AG10803 (cell line): ENCODE measurements at regions not wholly inside any gene's neighbourhood (a gene's known extent, or its start where the extent isn't known, plus 50 kb on each side); places are given as distances from the start of the nearest gene placed in this dataset.

Source experiments
- DNase-seq: peaks from one replicate; pipeline ENCODE4 v3.0.0; 2010; ENCODE audit warnings: low read depth
- H3K4me3 ChIP-seq: 2 replicates; pipeline ENCODE4 v1.5.1; 2011; ENCODE audit warnings: mild to moderate bottlenecking, low read length, control low read depth
- TF ChIP-seq, protein P1 (sequence below): conservative IDR thresholded peaks from 2 replicates; pipeline ENCODE4 v1.5.1; 2011; ENCODE audit warnings: mild to moderate bottlenecking, low read length, control low read depth, inconsistent platforms

DNA sequence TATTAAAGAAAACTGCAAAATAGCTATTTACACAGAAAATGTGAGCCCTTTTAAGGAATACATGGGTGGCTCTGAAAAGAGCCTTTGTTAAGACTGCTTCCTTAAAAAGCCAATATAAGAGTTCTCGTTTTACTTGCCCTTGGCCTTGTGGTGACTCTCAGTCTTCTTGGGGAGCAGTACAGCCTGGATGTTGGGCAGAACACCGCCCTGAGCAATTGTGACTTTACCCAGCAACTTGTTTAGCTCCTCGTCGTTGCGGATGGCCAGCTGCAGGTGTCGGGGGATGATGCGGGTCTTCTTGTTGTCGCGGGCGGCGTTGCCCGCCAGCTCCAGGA is 111.5 kb downstream of the HFE start:
- DNase-seq, result no peak
- TF ChIP-seq, protein P1, sequence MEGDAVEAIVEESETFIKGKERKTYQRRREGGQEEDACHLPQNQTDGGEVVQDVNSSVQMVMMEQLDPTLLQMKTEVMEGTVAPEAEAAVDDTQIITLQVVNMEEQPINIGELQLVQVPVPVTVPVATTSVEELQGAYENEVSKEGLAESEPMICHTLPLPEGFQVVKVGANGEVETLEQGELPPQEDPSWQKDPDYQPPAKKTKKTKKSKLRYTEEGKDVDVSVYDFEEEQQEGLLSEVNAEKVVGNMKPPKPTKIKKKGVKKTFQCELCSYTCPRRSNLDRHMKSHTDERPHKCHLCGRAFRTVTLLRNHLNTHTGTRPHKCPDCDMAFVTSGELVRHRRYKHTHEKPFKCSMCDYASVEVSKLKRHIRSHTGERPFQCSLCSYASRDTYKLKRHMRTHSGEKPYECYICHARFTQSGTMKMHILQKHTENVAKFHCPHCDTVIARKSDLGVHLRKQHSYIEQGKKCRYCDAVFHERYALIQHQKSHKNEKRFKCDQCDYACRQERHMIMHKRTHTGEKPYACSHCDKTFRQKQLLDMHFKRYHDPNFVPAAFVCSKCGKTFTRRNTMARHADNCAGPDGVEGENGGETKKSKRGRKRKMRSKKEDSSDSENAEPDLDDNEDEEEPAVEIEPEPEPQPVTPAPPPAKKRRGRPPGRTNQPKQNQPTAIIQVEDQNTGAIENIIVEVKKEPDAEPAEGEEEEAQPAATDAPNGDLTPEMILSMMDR, result no peak
- peak overlapping the region; percentile 73 for H3K4me3 ChIP-seq

DNA sequence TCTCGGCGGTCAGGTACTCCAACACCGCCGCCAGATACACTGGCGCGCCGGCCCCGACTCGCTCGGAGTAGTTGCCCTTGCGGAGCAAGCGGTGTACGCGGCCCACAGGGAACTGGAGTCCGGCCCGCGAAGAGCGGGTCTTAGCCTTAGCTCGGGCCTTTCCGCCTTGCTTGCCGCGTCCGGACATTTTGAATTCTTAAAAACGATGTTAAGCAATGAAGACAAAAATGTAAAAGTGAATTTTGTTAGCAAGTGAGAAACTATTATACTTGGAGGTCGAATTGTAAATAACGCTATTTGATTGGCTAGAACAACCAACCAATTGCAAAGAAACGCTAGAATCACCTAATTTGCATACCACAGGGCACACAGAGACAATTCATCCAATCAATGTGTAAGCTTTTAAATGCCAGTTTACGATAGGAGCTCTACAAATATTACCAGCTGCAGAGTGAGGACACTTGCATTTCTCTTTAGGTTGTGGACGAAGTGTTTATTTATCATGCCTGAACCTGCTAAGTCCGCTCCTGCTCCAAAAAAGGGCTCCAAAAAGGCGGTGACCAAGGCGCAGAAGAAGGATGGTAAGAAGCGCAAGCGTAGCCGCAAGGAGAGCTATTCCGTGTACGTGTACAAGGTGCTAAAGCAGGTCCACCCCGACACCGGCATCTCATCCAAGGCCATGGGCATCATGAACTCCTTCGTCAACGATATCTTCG is 112.0 kb downstream of the HFE start:
- H3K4me3 ChIP-seq, result peak overlapping the region; percentile 73
- TF ChIP-seq, protein P1, result no peak
- DNase-seq, result peak; percentile 96

DNA sequence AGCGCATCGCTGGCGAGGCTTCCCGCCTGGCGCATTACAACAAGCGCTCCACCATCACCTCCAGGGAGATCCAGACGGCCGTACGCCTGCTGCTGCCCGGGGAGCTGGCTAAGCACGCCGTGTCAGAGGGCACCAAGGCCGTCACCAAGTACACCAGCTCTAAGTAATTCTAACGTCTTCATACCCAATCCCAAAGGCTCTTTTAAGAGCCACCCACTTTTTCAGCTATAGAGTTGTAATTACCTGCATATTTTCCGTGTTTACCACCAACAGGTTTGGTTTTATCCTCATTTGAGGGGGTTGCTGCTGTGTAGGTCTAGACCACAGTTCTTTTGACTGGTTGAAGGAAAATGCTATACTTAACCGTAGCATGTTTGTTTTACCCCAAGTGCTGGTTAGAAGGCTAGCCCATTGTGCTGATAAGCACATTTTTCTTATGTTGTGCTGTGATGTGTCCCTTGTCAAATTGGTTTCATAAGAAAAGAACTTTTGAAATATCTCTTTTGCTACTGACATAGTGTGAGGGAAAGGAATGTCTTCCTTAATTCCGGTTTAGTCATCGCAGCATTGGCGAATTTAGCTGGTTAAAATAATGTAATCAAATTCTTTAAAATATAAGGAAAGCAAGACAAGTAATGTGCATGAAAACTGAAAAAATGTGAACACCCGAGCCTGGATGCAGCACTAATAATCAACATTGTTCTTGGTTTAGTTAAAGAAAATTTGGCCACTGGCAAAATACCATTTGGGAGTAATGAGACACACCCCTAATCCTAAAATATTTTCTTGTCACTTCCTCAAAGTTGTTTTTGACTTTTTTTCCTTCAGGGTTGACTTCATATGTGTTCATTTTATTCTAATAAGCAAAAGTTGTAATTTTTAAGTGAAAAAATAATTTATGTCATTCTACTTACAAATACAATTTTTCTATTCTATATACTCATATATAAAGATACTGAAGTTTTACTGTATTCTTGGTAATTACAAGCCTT is 112.8 kb downstream of the HFE start:
- TF ChIP-seq, protein P1, result no peak
- peak overlapping the region; percentile 59 for H3K4me3 ChIP-seq
- DNase-seq, result no peak

DNA sequence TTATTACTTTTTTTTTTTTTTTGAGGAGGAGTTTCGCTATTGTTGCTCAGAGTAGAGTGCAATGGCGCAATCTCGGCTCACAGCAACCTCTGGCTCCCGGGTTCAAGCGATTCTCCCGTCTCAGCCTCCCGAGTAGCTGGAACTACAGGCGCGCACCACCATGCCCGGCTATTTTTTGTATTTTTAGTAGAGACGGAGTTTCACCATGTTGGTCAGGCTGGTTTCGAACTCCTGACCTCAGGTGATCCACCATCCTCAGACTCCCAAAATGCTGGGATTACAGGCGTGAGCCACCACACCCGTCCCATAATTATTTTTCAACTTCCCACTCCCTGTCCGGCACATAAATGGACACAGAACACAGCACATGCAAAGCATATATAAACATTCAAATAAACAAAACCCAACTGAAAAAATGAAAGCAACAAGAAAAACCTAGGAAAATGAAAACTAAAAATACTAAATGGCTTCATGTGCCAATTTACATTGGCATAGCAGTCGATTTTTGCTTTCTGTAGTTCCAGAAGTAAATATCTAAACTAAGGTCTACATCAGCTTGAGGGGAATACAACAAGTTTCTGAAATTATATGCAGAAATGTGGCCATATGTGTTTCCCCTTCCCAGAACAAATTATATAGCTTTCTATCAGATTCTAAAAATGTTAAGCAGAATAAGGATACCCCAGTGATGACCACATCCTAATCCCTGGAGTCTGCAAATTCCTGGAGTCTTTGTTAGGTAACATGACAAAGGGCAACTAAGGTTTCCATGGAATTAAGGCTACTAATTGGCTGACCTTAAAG is 113.9 kb downstream of the HFE start:
- TF ChIP-seq, protein P1, result no peak
- DNase-seq, result no peak
- H3K4me3 ChIP-seq, result no peak overlapping the region

DNA sequence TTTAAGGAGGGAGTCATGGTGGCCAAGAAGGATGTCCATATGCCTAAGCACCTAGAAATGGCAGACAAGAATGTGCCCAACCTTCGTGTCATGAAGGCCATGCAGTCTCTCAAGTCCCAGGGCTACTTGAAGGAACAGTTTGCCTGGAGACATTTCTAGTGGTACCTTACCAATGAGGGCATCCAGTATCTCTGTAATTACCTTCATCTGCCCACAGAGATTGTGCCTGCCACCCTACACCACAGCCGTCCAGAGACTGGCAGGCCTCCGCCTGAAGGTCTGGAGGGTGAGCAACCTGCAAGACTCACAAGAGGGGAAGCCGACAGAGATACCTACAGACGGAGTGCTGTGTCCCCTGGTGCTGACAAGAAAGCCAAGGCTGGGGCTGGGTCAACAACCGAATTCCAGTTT is 115.0 kb downstream of the HFE start:
- TF ChIP-seq, protein P1, result no peak
- no peak for DNase-seq

DNA sequence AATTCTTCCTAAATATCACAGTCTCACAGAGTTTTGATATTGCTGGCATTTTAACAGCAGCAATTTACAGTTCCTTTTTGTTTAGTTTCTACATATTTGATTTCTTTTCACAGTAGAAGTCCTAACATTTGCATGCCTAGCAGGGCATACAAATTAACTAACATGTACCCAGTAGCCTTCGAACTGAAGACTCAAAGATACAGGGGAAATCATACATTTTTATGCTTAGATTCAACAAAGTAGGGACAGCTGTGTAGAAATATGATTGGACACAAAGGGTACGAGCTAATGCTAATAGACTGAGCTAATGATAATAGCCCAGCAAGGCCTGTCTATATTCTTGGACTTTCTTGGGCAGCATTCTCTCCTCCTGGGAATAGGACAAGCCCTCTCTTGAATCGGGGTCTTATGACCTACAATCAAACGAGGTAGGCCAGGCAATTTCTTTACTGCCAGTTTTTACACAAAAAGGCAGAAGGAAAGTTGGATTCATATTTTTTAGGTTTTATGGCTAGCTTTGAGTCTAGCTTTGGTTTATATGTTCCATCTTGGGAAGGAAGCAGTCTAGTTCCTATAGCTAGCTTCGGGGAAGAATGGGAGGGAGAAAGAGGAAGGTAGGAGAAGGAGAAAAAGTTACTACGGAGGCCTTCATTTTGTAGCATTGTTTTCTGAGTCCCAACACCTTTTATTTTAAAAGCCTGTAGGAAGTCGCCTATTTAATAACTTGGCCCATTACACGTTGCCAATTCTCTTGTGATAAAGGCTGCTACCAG is 115.8 kb downstream of the HFE start:
- TF ChIP-seq, protein P1, result no peak
- no peak overlapping the region for H3K4me3 ChIP-seq
- no peak for DNase-seq

More for the DNA sequence above, 115.0 kb downstream of the HFE start:
- H3K4me3 ChIP-seq, result no peak overlapping the region
